OCI-LY7 (cell line): ENCODE measurements at regions not wholly inside any gene's neighbourhood (a gene's known extent, or its start where the extent isn't known, plus 50 kb on each side); places are given as distances from the start of the nearest gene placed in this dataset.

ENCODE experiments used
- BruUV-seq: library from RNA; stranded (reverse); fragments of 400-500 nt; replicated peaks from 2 replicates; lab custom pipeline; 2021; lab: Mats Ljungman, UMichigan
- CTCF ChIA-PET: fragments of 300-600 bp; sonication (Branson Sonifier 250); formaldehyde crosslinking; loops from one replicate; lab custom pipeline; 2022; ENCODE audit warnings: antibody characterized with exemption; ENCODE audit not compliant: unreplicated experiment; lab: Charles Lee
- POLR2A ChIA-PET: fragments of 300-600 bp; sonication (Branson Sonifier 250); formaldehyde crosslinking; loops from one replicate; lab custom pipeline; 2022; ENCODE audit warnings: antibody characterized with exemption; lab: Charles Lee
- DNase-seq: peaks from one replicate; pipeline ENCODE4 v3.0.0-alpha.2; 2015; ENCODE audit warnings: low spot score
- H2AFZ ChIP-seq: fragments of 200-600 bp; sonication (generic), shearing (Covaris generic); 2 replicates; pipeline ENCODE4 v1.6.1; 2014; ENCODE audit warnings: mild to moderate bottlenecking, antibody characterized with exemption, low read length, moderate library complexity
- H3K27ac ChIP-seq: fragments of 200-600 bp; sonication (generic); 2 replicates; pipeline ENCODE4 v1.5.1; 2014; ENCODE audit warnings: mixed run types, low read depth, mild to moderate bottlenecking, moderate library complexity, low read length, inconsistent platforms; ENCODE audit not compliant: poor library complexity, severe bottlenecking
- H3K36me3 ChIP-seq: fragments of 200-600 bp; sonication (generic); 2 replicates; pipeline ENCODE4 v1.6.1; 2014; ENCODE audit warnings: mild to moderate bottlenecking, antibody characterized with exemption, low read length, moderate library complexity, mixed read lengths; ENCODE audit not compliant: insufficient read depth
- H3K4me1 ChIP-seq: fragments of 200-600 bp; sonication (generic); 2 replicates; pipeline ENCODE4 v1.5.1; 2014; ENCODE audit warnings: mild to moderate bottlenecking, low read length; ENCODE audit not compliant: insufficient read depth, poor library complexity, severe bottlenecking
- H3K4me2 ChIP-seq: fragments of 200-600 bp; sonication (generic); 2 replicates; pipeline ENCODE4 v1.6.1; 2014; ENCODE audit warnings: mild to moderate bottlenecking, low read length
- H3K4me3 ChIP-seq: fragments of 200-600 bp; sonication (generic); 2 replicates; pipeline ENCODE4 v1.5.1; 2014; ENCODE audit warnings: mild to moderate bottlenecking, low read depth, low read length; ENCODE audit not compliant: poor library complexity, severe bottlenecking
- H3K79me2 ChIP-seq: fragments of 200-600 bp; sonication (generic); 2 replicates; pipeline ENCODE4 v1.6.1; 2016; ENCODE audit warnings: low read depth, mild to moderate bottlenecking, low read length, moderate library complexity, mixed read lengths; ENCODE audit not compliant: insufficient read depth
- H3K9me2 ChIP-seq: fragments of 200-600 bp; sonication (generic); 2 replicates; pipeline ENCODE4 v1.6.1; 2016; ENCODE audit warnings: mild to moderate bottlenecking, low read length, mixed read lengths; ENCODE audit not compliant: insufficient read depth
- H3K9me3 ChIP-seq: fragments of 200-600 bp; sonication (generic); 2 replicates; pipeline ENCODE4 v1.6.1; 2014; ENCODE audit warnings: mild to moderate bottlenecking, mixed run types, low read length, mixed read lengths
- H4K20me1 ChIP-seq: fragments of 200-600 bp; sonication (generic); 2 replicates; pipeline ENCODE4 v1.6.1; 2014; ENCODE audit warnings: mild to moderate bottlenecking, antibody characterized with exemption, low read length, moderate library complexity, mixed read lengths; ENCODE audit not compliant: insufficient read depth
- CTCF ChIP-seq: fragments of 200-600 bp; sonication (generic); conservative IDR thresholded peaks from 2 replicates; pipeline ENCODE4 v1.5.1; 2014; ENCODE audit warnings: mild to moderate bottlenecking, antibody characterized with exemption, low read length, moderate library complexity, mixed read lengths
- EZH2phosphoT487 ChIP-seq: fragments of 200-600 bp; sonication (generic); IDR thresholded peaks from 2 replicates; pipeline ENCODE4 v1.6.1; 2018; ENCODE audit warnings: low read depth, borderline replicate concordance, mild to moderate bottlenecking, mixed run types, antibody characterized with exemption, low read length, moderate library complexity, mixed read lengths
- intact Hi-C: fragments of 100-400 bp; cut with micrococcal nuclease; formaldehyde crosslinking; loops from one replicate; pipeline ENCODE4 v1.10.0; 2022; ENCODE audit not compliant: unreplicated experiment

GRCh38 chr12:77226368-77226767 lies 161.0 kb upstream of the E2F7 start:
- Histone ChIP-seq H3K9me2 (no peaks in the 10 kb centered on the region), H3K36me3 (no peaks in the 10 kb centered on the region), H3K4me3 (no peak overlapping the region), H3K4me2 (no peak overlapping the region), H2AFZ (no peak overlapping the region), H3K4me1 (no peaks in the 10 kb centered on the region), H4K20me1 (no peaks in the 10 kb centered on the region), H3K9me3 (no peaks in the 10 kb centered on the region), H3K79me2 (no peaks in the 10 kb centered on the region), H3K27ac (no peak overlapping the region)
- TF ChIP-seq CTCF, result no peak
- no TSS peak for BruUV-seq
- CTCF ChIA-PET, result no interaction called here
- POLR2A ChIA-PET, result no interaction called here
- no peak for DNase-seq
- intact Hi-C loops, result no loop called here

GRCh38 chr12:77225373-77225772 lies 160.0 kb upstream of the E2F7 start:
- intact Hi-C loops, result no loop called here
- CTCF ChIA-PET, result no interaction called here

GRCh38 chr12:77224346-77224745 lies 159.0 kb upstream of the E2F7 start:
- BruUV-seq, result no TSS peak
- POLR2A ChIA-PET, result no interaction called here
- no peak overlapping the region for H3K4me3 ChIP-seq

More at GRCh38 chr12:77225373-77225772, 160.0 kb upstream of the E2F7 start:
- Histone ChIP-seq H3K9me2 (no peaks in the 10 kb centered on the region), H3K9me3 (no peaks in the 10 kb centered on the region), H3K4me1 (no peaks in the 10 kb centered on the region), H3K79me2 (no peaks in the 10 kb centered on the region), H3K36me3 (no peaks in the 10 kb centered on the region), H3K27ac (no peak overlapping the region), H3K4me2 (no peak overlapping the region), H3K4me3 (no peak overlapping the region), H2AFZ (no peak overlapping the region), H4K20me1 (no peaks in the 10 kb centered on the region)
- POLR2A ChIA-PET, result interaction anchor here (0.6 to 1.0 kb wide), 2 partner anchors 23 to 374 kb away, joined by 3 read pairs; no protein-coding TSS in a partner anchor
- DNase-seq, result no peak
- TF ChIP-seq EZH2phosphoT487, result no peak
- TF ChIP-seq CTCF, result no peak
- BruUV-seq, result no TSS peak

More at GRCh38 chr12:77224346-77224745, 159.0 kb upstream of the E2F7 start:
- no peak for DNase-seq
- CTCF ChIA-PET, result no interaction called here
- no peak overlapping the region for H3K27ac ChIP-seq
- no peak for TF ChIP-seq CTCF
- TF ChIP-seq EZH2phosphoT487, result no peak
- H3K4me2 ChIP-seq, result no peak overlapping the region
- H3K9me2 ChIP-seq, result no peaks in the 10 kb centered on the region
- no peaks in the 10 kb centered on the region for H4K20me1 ChIP-seq
- no peaks in the 10 kb centered on the region for H3K36me3 ChIP-seq
- H3K9me3 ChIP-seq, result no peaks in the 10 kb centered on the region
- intact Hi-C loops, result no loop called here
- H3K4me1 ChIP-seq, result no peaks in the 10 kb centered on the region
- H2AFZ ChIP-seq, result no peak overlapping the region
- no peaks in the 10 kb centered on the region for H3K79me2 ChIP-seq
